OCI-LY1 (cell line): ENCODE measurements at regions not wholly inside any gene's neighbourhood (a gene's known extent, or its start where the extent isn't known, plus 50 kb on each side); places are given as distances from the start of the nearest gene placed in this dataset.

ENCODE experiments used
- EZH2 ChIP-seq: fragments of 200-600 bp; sonication (generic), shearing (Covaris generic); IDR thresholded peaks from 2 replicates; pipeline ENCODE4 v1.8.0; 2017; ENCODE audit warnings: borderline replicate concordance, mixed run types, mild to moderate bottlenecking, antibody characterized with exemption, low read length, moderate library complexity, mixed read lengths
- TF ChIP-seq, protein P1 (sequence below): fragments of 200-600 bp; sonication (generic), shearing (Covaris generic); IDR thresholded peaks from 2 replicates; pipeline ENCODE4 v1.5.1; 2017; ENCODE audit warnings: mild to moderate bottlenecking, antibody characterized with exemption, low read length, moderate library complexity, mixed read lengths

DNA sequence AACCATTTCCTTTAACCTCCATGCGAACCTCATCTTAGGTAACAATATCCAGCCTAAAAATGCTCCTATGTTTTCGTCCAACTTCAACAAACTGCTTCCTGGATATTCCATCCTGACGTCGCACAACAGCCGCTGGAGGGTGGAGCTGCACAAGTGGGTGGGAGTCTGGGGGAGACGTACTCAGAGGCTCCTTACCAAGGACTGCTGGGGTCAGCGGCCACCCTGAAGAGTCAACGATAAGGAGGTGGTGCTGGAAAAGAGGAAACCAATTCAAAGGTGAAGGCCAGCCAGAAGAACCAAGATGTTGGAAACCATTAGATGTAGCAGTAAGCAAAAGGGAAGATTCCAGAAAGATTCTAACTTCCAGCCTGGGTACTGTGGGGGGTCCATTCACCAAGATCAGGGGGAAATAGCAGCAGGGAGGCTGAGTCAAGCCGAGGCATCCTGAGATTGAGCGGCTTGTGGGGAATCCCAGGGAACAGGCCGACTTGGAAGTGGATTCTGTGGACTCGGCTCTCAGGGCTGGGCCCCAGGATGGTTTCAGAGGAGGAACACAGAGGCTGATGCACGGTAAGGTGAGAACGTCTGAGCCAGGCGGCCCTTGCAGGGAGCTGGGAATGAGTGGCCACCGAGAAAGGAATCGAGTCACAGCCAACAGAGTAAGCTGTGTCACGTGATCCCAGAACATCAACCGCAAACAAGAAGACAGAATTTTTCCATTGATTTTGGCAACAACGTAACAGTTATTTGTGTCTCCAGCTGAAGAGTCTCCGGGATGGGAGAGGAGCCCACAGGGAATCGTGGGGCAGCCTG lies 375.7 kb downstream of the NPHP4 start:
- TF ChIP-seq, protein P1, sequence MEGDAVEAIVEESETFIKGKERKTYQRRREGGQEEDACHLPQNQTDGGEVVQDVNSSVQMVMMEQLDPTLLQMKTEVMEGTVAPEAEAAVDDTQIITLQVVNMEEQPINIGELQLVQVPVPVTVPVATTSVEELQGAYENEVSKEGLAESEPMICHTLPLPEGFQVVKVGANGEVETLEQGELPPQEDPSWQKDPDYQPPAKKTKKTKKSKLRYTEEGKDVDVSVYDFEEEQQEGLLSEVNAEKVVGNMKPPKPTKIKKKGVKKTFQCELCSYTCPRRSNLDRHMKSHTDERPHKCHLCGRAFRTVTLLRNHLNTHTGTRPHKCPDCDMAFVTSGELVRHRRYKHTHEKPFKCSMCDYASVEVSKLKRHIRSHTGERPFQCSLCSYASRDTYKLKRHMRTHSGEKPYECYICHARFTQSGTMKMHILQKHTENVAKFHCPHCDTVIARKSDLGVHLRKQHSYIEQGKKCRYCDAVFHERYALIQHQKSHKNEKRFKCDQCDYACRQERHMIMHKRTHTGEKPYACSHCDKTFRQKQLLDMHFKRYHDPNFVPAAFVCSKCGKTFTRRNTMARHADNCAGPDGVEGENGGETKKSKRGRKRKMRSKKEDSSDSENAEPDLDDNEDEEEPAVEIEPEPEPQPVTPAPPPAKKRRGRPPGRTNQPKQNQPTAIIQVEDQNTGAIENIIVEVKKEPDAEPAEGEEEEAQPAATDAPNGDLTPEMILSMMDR, result no peak
- no peak for TF ChIP-seq EZH2
